A549 (cell line): ENCODE measurements at regions not wholly inside any gene's neighbourhood (a gene's known extent, or its start where the extent isn't known, plus 50 kb on each side); places are given as distances from the start of the nearest gene placed in this dataset.

Experiments
- ATAC-seq, 2 experiments: fragments of 200-7000 bp in 1 of 2; fragments of >200 bp in 1 of 2; cut with Nextera tagmentation in 1 of 2; cut with Tn5 transposase in 1 of 2; 3 replicates each; pipeline versions ENCODE4 v1.8.0 to v1.9.1; 2018 to 2020; ENCODE audit warnings: mild to moderate bottlenecking in 1 of 2, moderate library complexity in 1 of 2
- CTCF ChIA-PET: fragments of 300-600 bp; sonication (Branson Sonifier 250); formaldehyde crosslinking; extraction: SDS; loops from one replicate; lab custom pipeline; 2021; ENCODE audit warnings: antibody characterized with exemption, inconsistent platforms; lab: Yijun Ruan, JAX
- POLR2A ChIA-PET: fragments of 350-600 bp; formaldehyde crosslinking; extraction: SDS; loops from one replicate; lab custom pipeline; 2021; ENCODE audit warnings: antibody characterized with exemption, inconsistent platforms; lab: Yijun Ruan, JAX
- DNase-seq, 2 experiments: peaks; one replicate each; pipeline versions ENCODE4 v3.0.0 to v3.0.0-alpha.2; 2011 to 2016; ENCODE audit warnings: low read depth in 1 of 2, low spot score in 1 of 2
- FAIRE-seq: peaks from 2 replicates; lab custom pipeline; 2011; peaks lifted over from hg19 to GRCh38; lab: Jason Lieb, UNC
- H3K27ac ChIP-seq, 2 experiments: fragments of >200 bp; sonication (Bioruptor Twin); formaldehyde crosslinking; 3 replicates each; pipeline ENCODE4 v1.5.1; 2016 to 2017
- H3K4me1 ChIP-seq: fragments of >200 bp; sonication (Bioruptor Twin); formaldehyde crosslinking; 3 replicates; pipeline ENCODE4 v1.6.1; 2016
- H3K4me2 ChIP-seq: fragments of >200 bp; sonication (Bioruptor Twin); formaldehyde crosslinking; 3 replicates; pipeline ENCODE4 v1.6.1; 2016
- H3K4me3 ChIP-seq: fragments of >200 bp; sonication (Bioruptor Twin); formaldehyde crosslinking; 3 replicates; pipeline ENCODE4 v1.5.1; 2016
- H3K9me3 ChIP-seq: fragments of >200 bp; sonication (Bioruptor Twin); formaldehyde crosslinking; 3 replicates; pipeline ENCODE4 v1.6.1; 2016
- CEBPB ChIP-seq, 2 experiments: fragments of >200 bp in 1 of 2; sonication (Bioruptor Twin) in 1 of 2; formaldehyde crosslinking in 1 of 2; IDR thresholded peaks; 2 replicates each; pipeline ENCODE4 v1.6.1; 2012 to 2016
- EHMT2 ChIP-seq: fragments of 200-600 bp; sonication (generic); IDR thresholded peaks from 2 replicates; pipeline ENCODE4 v1.6.1; 2016; ENCODE audit warnings: antibody characterized with exemption, low read depth, mild to moderate bottlenecking, moderate library complexity
- FOSB ChIP-seq: fragments of 250-450 bp; sonication (Bioruptor Pico); IDR thresholded peaks from 2 replicates; pipeline ENCODE4 v1.5.0; 2020; ENCODE audit warnings: mild to moderate bottlenecking, moderate library complexity
- HES2 ChIP-seq: fragments of >200 bp; sonication (Bioruptor Twin); formaldehyde crosslinking; IDR thresholded peaks from 2 replicates; pipeline ENCODE4 v1.6.1; 2016
- JUNB ChIP-seq: fragments of >200 bp; sonication (Bioruptor Twin); formaldehyde crosslinking; IDR thresholded peaks from 2 replicates; pipeline ENCODE4 v1.6.1; 2016
- KDM1A ChIP-seq: fragments of 200-600 bp; sonication (generic); IDR thresholded peaks from 2 replicates; pipeline ENCODE4 v1.6.1; 2016; ENCODE audit warnings: low read depth, mild to moderate bottlenecking
- MAFK ChIP-seq: fragments of 450-650 bp; IDR thresholded peaks from 2 replicates; pipeline ENCODE4 v1.6.1; 2014; ENCODE audit not compliant: partially characterized antibody
- MAZ ChIP-seq: fragments of 150-350 bp; IDR thresholded peaks from 2 replicates; pipeline ENCODE4 v1.6.1; 2014; ENCODE audit warnings: antibody characterized with exemption, low read depth, low read length, borderline replicate concordance
- MYC ChIP-seq: IDR thresholded peaks from 2 replicates; pipeline ENCODE4 v1.6.1; 2012; ENCODE audit warnings: mild to moderate bottlenecking, inconsistent platforms, low read length, improper control_type of control experiment, borderline replicate concordance
- NFE2L2 ChIP-seq: fragments of 150-350 bp; conservative IDR thresholded peaks from 2 replicates; pipeline ENCODE4 v1.6.1; 2014; ENCODE audit warnings: low read length
- RAD21 ChIP-seq, 2 experiments: fragments of >200 bp in 1 of 2; sonication (Bioruptor Twin) in 1 of 2; formaldehyde crosslinking in 1 of 2; IDR thresholded peaks in 1 of 2; conservative IDR thresholded peaks in 1 of 2; 2 replicates in 1 of 2; 3 replicates in 1 of 2; pipeline ENCODE4 v1.6.1; 2012 to 2018; ENCODE audit warnings: inconsistent platforms in 1 of 2
- RARB ChIP-seq: fragments of 250-450 bp; sonication (Bioruptor Pico); IDR thresholded peaks from 2 replicates; pipeline ENCODE4 v1.8.0; 2021; ENCODE audit warnings: mild to moderate bottlenecking, moderate library complexity
- REST ChIP-seq: fragments of 200-600 bp; sonication (generic); IDR thresholded peaks from 2 replicates; pipeline ENCODE4 v1.6.1; 2016; ENCODE audit warnings: antibody characterized with exemption, mild to moderate bottlenecking, moderate library complexity
- USF2 ChIP-seq: fragments of 450-650 bp; IDR thresholded peaks from 2 replicates; pipeline ENCODE4 v1.6.1; 2014; ENCODE audit warnings: antibody characterized with exemption
- ZC3H11A ChIP-seq: fragments of 450-650 bp; IDR thresholded peaks from 2 replicates; pipeline ENCODE4 v1.6.1; 2014; ENCODE audit warnings: antibody characterized with exemption, mild to moderate bottlenecking
- ZFP36 ChIP-seq: fragments of 450-650 bp; IDR thresholded peaks from 2 replicates; pipeline ENCODE4 v1.6.1; 2014; ENCODE audit warnings: borderline replicate concordance; ENCODE audit not compliant: partially characterized antibody
- ZNF302 ChIP-seq: fragments of 250-450 bp; sonication (Bioruptor Pico); IDR thresholded peaks from 2 replicates; pipeline ENCODE4 v1.9.0; 2021; ENCODE audit warnings: inconsistent platforms, mild to moderate bottlenecking, moderate library complexity
- ZSCAN20 ChIP-seq: fragments of 250-450 bp; sonication (Bioruptor Pico); IDR thresholded peaks from 2 replicates; pipeline ENCODE4 v1.8.0; 2022; ENCODE audit warnings: mild to moderate bottlenecking, moderate library complexity
- WGBS: methylation state at CpG from one replicate; pipeline ENCODE4 v1.1.6; 2017; ENCODE audit errors: missing lambda C conversion rate; 5-methylcytosine and 5-hydroxymethylcytosine counted together

GRCh38 chr2:181273986-181274385 is 183.2 kb upstream of the ITGA4 start:
- FAIRE-seq = no peak
- H3K4me1 ChIP-seq = no peaks in the 10 kb centered on the region
- ChIA-PET POLR2A (no interaction called here), CTCF (no interaction called here)
- no peak overlapping the region for H3K4me2 ChIP-seq
- 7% methylated on average over 1 of the region's 1 CpG for whole genome bisulfite sequencing
- H3K4me3 ChIP-seq = no peak overlapping the region
- H3K27ac ChIP-seq = no peak overlapping the region
- H3K9me3 ChIP-seq = no peaks in the 10 kb centered on the region
- TF ChIP-seq RAD21 (conservative IDR thresholded peaks at IDR 0.05 in 1 of 2, IDR thresholded peaks at IDR 0.05 in 1 of 2) = no peak
- no peak for TF ChIP-seq MYC
- no peak for TF ChIP-seq MAFK
- TF ChIP-seq KDM1A = no peak
- no peak for TF ChIP-seq MAZ
- no peak for TF ChIP-seq ZSCAN20 (CRISPR knock-in tag)
- no peak for TF ChIP-seq ZFP36
- no peak for TF ChIP-seq NFE2L2
- no peak for TF ChIP-seq REST
- TF ChIP-seq RARB (CRISPR knock-in tag) = no peak
- no peak for TF ChIP-seq EHMT2
- no peak for TF ChIP-seq CEBPB (IDR thresholded peaks at IDR 0.05)
- no peak for TF ChIP-seq ZNF302 (CRISPR knock-in tag)
- no peak for TF ChIP-seq FOSB
- no peak for DNase-seq
- ATAC-seq = no peak

- ChIA-PET POLR2A (no interaction called here), CTCF (no interaction called here)
- no peaks in the 10 kb centered on the region for H3K9me3 ChIP-seq
- no peak overlapping the region for H3K4me2 ChIP-seq
- DNase-seq (no peak), ATAC-seq (peak in 1 of 2 experiments; percentile 32; a peak in 1 of 6 replicates), FAIRE-seq (no peak)
- H3K4me3 ChIP-seq = no peak overlapping the region
- no peak for TF ChIP-seq REST
- no peak for TF ChIP-seq USF2
- no peak for TF ChIP-seq ZC3H11A
- no peak for TF ChIP-seq RARB (CRISPR knock-in tag)
- TF ChIP-seq JUNB = no peak
- no peak for TF ChIP-seq HES2
- no peaks in the 10 kb centered on the region for H3K4me1 ChIP-seq
- WGBS = 38% methylated on average over 3 of the region's 3 CpGs
- no peak overlapping the region for H3K27ac ChIP-seq
Observed at GRCh38 chr2:181275643-181276070, 181.5 kb upstream of the ITGA4 start.
